ENCODE measurements at regions not wholly inside any gene's neighbourhood (a gene's known extent, or its start where the extent isn't known, plus 50 kb on each side); places are given as distances from the start of the nearest gene placed in this dataset.
"Not testable (repeated sequence)": the region's sequence is repeated elsewhere in the genome, so short reads cannot be mapped to it uniquely, and the experiment has no call there.

DNA sequence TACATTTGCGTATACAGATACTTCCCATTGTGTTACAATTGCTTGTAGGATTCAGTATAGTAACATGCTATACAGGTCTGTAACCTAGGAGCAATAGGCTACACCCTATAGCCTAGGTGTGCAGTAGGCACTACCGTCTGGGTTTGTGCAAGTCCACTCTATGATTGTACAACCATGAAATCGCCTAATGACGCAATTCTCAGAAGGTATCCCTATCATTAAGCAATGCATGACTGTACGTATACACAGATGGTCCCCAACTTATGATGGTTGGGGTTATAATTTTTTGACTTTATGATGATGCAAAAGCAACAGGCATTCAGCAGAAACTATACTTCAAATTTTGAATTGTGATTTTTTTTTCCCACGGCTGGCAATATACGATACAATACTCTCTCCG, 458.2 kb upstream of the NOX3 start:
- no peak for DNase-seq (ENCODE audit: low read depth)

DNA sequence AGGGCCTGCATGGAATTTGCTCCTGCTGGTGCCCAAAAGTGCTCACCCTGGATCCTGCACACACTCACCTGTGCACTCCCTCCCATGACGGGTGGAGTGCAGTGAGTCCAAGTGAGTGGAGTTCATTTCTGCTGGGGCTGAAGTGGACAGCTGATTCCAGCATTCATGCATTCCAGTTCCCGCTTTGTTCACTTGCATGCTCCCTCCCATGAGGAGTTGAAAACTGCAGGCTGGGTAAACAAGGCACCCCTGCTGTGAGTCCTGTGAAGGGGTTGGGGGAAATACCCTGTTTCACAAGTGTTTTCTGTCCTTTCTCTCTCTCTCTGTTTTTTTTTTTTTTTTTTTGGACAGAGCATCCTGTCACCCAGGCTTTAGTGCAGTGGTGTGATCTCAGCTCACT, 454.1 kb upstream of the NOX3 start:
- no peak for DNase-seq (ENCODE audit: low read depth)

DNA sequence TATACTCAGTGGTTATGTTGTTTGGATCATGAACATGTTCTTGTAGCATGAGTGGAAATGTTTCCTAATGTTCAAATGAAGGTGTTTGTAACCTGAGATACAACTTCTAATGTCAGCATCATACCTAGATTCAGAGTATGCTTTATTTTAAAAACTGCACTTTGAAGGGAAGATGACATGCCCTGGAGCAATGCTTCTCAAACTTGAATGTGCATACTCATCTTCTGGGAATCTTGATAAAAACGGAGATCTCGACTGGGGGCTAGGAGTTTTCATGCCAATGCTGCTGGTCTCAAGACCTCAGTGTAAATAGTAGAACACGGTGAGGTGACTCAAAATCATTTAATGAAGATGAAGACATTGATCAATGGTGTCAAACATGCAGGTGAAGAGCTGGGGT, 440.0 kb upstream of the NOX3 start:
- peak; percentile 13 for DNase-seq (ENCODE audit: low read depth)

DNA sequence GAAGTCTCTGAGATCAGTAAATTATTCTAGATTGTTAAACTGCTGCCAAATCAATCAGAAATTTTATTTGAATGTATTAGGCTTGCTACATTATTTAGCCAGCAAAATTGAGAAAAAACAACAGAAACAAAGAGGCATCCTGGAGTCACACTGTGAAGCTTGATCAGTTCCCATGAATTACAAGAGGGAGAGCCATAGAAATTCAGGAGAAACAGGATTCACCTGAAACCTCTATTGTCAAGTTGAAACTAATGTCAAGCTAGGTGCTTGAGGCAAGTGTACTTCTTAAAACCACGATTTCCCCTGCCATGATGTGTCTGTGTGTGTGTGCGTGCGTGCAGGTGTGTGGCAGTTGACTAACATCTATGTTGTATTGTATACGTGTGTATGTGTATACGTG, 439.1 kb upstream of the NOX3 start:
- no peak for DNase-seq (ENCODE audit: low read depth)

DNA sequence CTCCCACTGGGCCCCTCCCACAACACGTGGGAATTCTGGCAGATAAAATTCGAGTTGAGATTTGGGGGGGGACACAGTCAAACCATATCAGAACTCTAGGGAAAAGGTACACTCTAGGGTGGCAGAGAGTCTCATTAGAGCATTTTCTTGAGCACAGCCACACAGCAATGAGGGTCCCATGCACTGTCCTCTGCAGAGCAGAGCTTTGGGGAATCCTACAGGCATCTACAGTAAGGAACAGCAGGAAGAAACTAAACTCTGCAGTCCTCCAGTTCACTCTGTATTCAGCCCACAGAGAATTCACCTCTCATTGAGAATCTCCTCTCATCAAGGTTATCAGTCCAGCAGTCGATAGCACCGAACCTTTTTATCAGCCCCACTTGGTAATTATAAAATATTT, 438.6 kb upstream of the NOX3 start:
- DNase-seq (ENCODE audit: low read depth): no peak

DNA sequence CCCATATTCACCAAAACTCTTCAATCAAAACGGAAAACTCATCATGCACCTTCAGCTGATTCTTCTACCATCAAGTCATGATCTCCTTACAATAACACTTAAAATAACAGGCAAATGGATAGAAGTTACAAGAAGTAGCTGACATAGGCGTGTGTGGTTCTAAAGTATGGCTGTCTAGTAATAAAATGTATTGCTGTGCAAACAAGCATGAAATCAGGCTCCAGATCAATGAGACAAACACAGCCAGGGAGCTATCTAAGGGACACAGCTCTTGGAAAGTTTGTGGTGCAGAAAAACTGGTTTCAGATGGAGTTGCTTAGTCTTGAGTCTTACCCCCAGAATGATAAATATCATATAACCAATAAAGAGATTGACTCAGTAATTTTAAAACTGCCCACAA, 434.8 kb upstream of the NOX3 start:
- no peak for DNase-seq (ENCODE audit: low read depth)

DNA sequence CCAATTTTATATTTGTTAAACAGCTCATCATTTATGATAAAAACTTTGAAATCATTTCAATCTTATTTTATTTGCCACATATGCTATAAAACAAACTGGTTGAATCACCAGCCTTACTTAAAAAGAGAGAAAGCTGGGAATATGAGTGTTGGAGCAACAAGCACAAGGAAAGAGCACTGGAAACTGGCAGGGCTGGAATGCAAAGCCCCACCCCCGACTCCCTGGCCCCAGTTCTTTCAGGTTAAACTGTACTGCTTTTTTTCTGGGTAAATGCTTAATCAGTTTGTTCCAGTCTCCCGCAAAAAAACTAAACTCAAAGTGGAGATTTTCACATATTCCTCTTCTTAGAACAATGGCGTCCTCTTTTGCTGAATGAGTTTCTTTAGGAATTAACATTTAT, 433.8 kb upstream of the NOX3 start:
- DNase-seq (ENCODE audit: low read depth): no peak

DNA sequence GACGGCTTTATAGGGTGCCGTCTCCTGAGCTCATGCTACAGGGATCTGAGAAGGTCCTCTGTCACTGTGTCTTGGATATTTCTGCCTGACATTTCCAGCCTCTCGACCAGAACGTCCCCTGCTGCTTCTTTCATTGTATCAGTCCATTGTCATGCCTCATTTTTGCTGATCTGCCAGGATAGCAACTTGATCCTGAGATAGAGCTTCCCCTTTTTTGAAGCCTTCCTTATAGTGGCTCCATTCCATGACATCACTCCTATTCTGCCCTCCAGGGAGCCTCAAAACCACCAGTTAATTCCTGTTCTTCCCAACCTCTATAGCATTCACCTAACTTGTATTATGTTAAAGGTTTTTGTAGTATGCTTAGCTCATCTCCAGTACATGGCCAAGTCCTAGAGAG, 431.8 kb upstream of the NOX3 start:
- DNase-seq (ENCODE audit: low read depth): no peak

DNA sequence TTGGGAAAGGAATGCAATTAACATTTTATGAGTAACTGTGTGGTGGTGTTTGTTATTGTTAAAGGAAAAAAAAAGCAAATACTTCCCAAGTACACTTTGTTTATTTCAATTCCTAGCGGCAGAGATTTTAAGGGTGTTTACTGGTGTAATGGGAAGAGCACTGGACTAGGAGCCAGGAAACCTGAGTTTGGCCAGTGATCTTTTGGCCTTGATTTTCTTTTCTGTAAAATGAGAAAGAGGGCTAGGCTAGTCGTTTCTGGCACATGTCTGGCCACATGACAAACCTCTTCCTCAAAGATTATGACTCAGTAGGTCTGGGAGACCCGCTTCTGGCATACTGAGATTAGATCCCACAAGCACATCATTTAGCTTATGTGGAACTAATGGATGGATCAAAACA, 428.1 kb upstream of the NOX3 start:
- peak; percentile 65 for DNase-seq (ENCODE audit: low read depth)

DNA sequence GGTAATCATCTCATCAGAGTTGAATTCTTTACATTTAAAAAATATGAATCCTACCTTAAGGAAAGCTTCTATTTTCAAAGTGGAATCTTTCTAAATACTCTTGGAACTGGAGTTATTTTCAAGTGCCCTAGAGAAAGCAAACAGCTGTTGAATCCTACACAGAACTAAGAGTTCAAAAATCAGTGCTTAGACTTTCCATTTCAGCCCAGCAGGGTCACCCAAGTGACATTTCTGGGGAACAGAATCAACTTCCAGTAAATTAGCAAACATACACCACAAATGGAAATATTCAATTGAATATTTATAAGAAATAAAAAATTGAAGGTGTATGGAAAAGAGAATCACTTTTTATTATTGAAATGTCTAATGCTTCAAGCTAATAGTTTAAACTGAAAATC, 427.7 kb upstream of the NOX3 start:
- DNase-seq (ENCODE audit: low read depth): no peak

DNA sequence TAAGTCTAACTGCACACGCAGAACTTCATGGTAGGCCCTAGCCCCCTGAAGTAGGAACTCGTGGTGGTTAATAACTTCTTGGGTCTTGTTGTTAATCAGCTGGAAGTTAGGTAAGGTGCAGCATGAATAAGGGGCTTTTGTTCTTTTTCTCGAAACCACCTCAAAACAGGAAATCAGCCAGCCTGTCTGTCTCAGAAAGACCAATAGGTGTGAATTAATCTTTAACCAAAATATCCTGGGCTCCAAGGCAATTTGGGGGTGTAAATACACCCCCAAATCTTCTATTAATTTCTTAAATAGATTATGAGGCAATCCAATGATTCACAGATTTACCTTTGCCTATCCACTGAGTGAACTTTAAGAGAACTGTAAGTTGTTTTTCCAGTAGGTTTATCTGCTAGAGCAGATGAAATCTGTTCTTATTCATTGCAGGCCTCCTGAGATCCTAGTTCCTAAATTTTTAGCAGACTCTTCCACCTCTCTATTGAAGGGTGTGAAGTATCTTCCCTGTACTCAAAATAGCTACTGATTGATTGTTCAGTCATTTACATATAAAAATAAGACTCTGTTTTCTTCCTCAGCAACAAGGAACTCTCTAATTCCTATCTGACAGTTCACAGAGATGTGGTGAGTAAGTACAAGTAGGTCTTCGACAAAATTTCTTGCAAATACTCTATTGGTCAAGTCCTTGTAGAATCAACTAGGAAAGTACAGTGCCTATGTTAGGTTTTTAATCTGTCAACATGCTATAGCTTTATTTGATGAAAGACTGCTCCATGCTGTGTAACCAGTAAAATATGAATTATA, 427.1 kb upstream of the NOX3 start:
- peak; percentile 39 for DNase-seq (ENCODE audit: low read depth)

DNA sequence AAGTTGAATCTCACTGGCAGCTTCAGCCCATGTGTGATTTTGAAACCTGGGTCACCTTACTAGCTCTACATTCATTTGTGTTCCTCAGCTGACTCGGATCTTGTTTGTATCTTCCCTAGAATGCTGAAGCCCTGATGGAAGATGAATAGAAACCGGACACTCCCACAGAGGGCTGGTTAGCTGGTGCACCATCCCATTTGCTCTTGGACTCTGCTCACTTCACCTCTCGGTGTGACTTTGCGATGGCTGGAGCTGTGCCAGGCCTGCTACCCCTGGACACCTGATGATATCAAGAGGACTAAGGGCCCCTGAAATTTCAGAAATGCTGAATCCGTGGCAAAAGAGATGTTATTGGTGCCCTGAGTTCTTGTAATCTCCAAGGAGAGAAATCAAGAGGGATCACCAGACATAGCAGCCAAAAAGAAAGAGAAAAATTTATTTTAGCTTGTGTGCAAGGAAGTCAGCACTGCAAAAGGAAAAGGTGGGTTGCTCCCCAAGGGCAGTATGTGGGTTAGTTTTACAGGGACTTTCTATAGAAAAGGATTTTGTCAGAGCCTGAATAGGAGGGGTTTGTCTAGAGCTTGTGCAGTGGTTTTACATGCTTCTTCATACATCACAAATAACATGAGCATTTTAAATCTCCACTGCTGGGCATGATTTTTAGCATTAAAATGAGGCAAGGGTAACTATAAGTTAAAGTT, 426.3 kb upstream of the NOX3 start:
- peak; percentile 1 for DNase-seq (ENCODE audit: low read depth)

DNA sequence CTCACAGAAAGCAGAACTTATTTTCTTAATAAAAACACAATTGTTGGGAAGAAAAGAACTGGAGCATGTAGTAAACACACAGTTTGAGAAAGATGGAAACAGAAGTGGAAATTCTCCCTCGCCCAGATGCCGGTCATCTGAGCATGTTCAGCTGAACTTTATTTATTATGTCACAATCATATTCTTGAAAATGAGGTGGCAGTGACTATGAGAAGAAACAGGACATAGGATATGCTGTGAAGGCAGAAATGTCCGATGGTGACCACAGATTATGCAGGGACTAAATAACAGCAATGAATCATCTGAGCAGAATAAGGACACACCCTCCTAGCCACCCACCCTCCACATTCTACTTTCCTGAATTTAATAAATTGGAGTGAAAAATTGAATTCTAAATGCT, 425.3 kb upstream of the NOX3 start:
- peak; percentile 78 for DNase-seq (ENCODE audit: low read depth)

DNA sequence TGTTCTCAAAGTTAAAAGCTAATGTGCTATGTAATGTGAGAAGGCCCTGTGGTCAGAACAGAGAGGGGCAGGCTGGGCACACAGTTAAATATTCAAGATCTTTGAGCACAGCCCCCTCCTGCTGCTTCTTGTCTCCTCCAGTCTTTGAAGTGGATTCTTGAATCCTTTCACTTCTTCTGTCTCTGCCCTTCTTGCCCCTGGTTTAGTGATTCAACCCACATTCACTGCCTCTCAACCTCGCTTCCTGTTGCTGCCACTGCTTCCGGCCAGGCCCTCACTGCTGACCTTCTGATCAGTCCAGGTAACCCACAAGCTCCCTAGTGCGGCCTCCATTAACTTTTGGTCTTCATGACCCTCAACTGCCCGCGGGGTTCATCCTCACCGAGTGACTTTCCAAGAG, 417.3 kb upstream of the NOX3 start:
- peak; percentile 13 for DNase-seq (ENCODE audit: low read depth)

DNA sequence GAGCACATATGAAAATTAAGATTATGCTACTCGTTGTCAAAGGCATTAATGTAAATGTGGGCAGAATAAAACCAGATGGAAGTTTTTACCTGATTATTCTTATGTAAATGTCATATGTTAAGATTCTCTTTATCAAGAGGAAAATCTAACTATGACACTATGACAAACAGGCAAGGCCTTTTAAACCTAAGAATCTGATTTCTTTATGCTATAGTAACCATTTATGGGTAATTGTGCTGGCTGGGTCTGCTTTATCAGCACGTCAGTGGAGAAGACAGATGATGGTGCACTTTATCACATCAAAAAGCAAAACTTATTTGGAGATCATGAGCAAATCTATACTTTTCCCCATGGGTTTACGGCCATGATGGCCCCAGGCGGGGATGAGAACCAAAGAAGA, 412.0 kb upstream of the NOX3 start:
- no peak for DNase-seq (ENCODE audit: low read depth)

DNA sequence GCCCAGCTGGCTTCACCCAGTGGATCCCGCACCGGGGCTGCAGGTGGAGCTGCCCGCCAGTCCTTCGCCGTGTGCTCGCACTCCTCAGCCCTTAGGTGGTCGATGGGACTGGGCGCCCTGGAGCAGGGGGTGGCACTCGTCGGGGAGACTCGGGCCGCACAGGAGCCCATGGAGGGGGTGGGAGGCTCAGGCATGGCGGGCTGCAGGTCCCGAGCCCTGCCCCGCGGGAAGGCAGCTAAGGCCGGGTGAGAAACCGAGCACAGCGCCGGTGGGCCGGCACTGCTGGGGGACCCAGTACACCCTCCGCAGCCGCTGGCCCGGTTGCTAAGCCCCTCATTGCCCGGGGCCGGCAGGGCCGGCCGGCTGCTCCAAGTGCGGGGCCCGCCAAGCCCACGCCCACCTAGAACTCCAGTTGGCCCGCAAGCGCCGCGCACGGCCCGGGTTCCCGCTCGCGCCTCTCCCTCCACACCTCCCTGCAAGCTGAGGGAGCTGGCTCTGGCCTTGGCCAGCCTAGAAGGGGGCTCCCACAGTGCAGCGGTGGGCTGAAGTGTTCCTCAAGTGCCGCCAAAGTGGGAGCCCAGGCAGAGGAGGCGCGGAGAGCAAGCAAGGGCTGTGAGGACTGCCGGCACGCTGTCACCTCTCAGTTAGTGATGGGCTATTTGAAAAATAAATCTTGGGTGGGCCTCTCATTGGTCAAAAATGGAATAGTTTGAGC, 411.2 kb upstream of the NOX3 start:
- DNase-seq (ENCODE audit: low read depth): not testable (repeated sequence)

DNA sequence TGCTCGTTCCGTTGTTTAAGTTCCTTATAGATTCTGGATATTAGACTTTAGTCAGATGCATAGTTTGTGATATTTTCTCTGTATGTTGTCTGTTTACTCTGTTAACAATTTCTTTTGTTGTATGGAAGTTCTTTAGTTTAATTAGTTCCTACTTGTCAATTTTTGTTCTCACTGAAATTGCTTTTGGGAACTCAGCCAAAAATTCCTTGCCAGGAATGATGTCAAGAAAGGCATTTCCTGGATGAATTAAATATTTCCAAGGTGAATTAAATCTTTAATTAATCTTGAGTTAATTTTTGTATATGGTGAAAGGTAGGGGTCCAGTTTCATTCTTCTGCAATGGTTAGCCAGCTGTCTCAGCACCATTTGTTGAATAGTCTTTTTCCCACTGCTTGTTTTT, 406.2 kb upstream of the NOX3 start:
- DNase-seq (ENCODE audit: low read depth): no peak

DNA sequence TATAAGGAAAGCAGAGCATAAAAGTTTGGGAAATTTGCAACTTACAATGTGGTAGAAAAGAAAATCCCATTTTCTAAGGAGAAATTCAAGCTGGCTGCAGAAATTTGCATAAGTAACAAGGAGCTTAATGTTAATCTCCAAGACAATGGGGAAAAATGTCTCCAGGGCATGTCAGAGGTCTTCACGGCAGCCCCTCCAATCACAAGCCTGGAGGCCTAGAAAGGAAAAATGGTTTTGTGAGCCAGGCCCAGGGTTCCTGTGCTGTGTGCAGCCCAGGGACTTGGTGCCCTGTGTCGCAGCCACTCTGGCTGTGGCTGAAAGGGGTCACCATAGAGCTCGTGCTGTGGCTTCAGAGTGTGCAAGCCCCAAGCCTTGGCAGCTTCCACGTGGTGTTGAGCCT, 403.3 kb upstream of the NOX3 start:
- DNase-seq (ENCODE audit: low read depth): not testable (repeated sequence)

DNA sequence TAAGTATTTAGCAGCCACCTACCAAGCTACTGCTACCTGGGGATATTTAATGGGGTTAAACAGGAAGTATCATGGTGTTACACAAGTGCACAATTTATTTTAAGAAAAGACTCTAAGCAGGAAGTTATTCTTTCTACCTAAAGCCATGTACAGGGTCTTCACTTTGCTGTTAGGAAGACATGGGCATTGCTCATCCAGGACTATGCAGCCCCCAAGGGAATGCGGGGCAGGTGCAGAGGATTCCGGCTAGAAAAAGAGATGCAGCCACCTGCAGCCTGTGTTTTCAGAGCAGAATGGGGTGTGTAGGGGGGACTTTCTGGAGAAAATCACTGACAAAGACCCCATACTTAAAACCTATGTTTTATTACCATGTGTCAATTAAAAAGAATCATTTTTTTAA, 399.1 kb upstream of the NOX3 start:
- DNase-seq (ENCODE audit: low read depth): no peak

DNA sequence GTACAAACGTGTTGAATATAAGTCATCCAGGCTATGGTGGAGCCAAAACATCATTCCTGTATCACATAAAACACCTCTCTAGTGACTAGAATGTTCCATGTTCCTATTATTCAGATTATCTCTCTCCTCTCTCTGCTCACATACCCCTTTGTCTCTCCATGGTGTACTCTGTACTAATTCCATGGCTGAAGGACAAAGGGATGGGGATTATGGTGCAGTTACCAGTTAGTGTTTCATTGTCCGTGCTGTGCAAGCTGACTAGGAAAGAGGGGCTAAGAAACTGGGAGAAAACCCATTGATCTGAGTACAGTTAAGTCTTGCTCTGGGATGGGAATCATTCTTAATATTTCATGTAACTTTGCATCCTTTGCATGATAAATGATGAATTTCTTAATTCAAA, 397.4 kb upstream of the NOX3 start:
- no peak for DNase-seq (ENCODE audit: low read depth)

DNA sequence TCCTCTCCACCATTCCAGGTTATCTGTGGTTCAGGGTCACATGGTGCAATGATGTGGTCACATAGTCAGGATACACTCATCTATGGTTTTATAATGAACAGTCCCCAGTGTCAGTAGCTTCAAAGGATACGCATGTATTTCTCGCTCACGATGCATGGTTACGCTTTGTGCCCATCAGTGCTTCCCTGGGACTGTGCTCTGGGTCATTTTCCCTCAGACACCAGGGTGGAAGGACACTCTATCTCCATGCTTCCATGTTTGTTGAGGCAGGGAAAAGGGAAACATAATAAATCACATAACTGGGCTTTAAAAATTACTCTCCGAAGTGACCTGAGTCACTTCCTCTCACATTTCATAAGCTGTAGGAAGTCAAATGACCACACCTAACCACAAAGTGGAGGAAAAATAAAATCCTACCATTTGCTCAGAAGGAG, 394.8 kb upstream of the NOX3 start:
- peak; percentile 77 for DNase-seq (ENCODE audit: low read depth)

DNA sequence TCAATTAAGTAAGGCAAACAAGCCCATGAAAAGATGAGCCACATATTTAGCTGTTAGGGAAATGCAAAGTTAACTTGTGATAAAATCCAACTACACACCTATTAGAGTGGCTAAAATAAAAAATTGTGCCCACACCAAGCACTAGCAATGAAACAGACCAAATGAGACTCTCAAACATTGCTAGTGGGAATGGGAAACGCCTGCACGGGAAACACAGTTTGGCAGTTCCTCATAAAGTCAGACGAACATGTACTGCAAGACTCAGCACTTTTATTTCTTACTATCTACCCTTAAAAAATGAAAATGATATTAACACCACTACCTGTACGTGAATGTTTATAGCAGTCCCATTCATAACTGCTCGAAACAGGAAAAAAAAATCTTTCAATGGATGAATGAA, 392.1 kb upstream of the NOX3 start:
- no peak for DNase-seq (ENCODE audit: low read depth)

DNA sequence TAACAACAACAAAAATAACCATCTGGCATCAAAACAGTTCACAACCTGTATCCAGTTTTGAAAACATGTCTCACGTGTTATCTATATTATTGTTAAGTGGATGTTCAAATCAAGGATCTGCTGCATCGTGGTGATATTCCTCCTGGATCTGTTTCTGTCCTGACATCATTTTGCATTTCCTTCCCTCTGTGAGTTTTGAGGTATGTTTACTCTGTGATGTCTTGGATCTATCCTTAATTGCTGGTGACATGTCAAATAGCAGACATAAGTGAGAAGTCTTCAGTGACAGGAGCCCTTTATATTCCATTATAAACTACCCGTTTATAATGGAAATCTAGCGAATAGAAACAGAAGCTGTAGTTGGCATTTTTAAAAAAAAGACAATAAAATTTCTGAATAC, 381.8 kb upstream of the NOX3 start:
- DNase-seq (ENCODE audit: low read depth): no peak
